ENCODE measurements at regions not wholly inside any gene's neighbourhood (a gene's known extent, or its start where the extent isn't known, plus 50 kb on each side); places are given as distances from the start of the nearest gene placed in this dataset.

- DNase-seq (ENCODE audit: low read depth), result no peak
Measured at GRCh38 chr2:7468955-7469354, 551.7 kb downstream of the RNF144A start.

GRCh38 chr2:7471185-7471584, 554.0 kb downstream of the RNF144A start:
- no peak for DNase-seq (ENCODE audit: low read depth)

DNA sequence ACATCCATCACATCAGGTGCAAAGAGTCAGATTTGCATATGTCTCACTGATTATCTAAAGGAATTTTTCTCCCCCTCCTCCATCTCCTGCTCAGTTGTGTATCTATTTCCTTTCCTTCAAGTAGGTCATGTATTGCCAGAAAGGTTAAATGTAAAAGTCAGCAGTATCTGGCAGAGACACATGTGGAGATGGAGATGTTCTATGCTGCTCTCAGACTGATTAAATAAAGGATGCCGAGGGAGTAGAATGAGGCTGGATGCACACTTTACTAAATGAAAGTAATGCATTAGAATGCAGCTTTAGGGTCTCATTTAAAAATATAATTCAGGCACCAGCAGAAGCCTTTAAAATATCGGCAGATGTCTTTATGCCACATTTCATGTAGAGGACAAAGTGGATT, 555.3 kb downstream of the RNF144A start:
- no peak for DNase-seq (ENCODE audit: low read depth)

- DNase-seq (ENCODE audit: low read depth), result no peak
Measured at GRCh38 chr2:7473135-7473771, 556.0 kb downstream of the RNF144A start.

- DNase-seq (ENCODE audit: low read depth), result no peak
Measured at GRCh38 chr2:7476371-7476770, 559.2 kb downstream of the RNF144A start.

DNA sequence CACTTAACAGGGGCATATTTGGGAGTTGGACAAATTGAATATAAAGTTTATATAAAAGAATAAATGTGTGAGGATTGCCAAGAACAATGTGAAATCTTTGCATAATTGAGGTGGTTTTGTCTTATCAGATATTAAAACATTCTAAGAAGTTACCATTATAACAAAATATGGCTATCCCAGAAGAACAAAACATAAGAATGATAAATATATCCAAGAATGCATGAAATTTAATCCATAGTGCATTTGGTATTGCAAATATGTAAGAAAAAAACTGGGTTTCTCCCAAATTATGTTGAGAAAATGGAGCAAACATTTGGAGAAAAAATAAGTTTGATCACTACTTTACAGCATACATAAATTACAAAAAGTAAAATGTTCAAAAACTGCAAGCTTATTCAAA, 562.4 kb downstream of the RNF144A start:
- no peak for DNase-seq (ENCODE audit: low read depth)

- DNase-seq (ENCODE audit: low read depth), result no peak
Measured at GRCh38 chr2:7480431-7480830, 563.2 kb downstream of the RNF144A start.

- DNase-seq (ENCODE audit: low read depth), result no peak
Measured at GRCh38 chr2:7490672-7491071, 573.5 kb downstream of the RNF144A start.

DNA sequence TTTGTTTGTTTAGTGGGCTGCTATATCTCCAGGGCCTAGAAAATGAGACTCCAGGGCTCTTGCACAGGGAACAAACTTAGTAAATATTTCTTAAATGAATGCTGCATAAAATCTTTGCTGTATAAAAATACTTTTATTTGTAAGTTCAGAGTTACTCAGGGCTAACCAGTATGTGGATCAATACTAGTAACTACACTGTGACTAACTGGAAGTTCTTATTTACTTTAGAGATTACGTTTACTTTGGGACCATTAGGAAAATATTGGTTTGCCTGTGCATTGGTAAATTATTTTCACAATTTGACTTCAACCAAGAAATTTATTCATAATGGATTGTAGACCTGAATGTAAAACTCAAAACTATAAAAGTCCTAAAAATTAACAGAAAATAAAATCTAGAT, 575.5 kb downstream of the RNF144A start:
- DNase-seq (ENCODE audit: low read depth), result no peak

DNA sequence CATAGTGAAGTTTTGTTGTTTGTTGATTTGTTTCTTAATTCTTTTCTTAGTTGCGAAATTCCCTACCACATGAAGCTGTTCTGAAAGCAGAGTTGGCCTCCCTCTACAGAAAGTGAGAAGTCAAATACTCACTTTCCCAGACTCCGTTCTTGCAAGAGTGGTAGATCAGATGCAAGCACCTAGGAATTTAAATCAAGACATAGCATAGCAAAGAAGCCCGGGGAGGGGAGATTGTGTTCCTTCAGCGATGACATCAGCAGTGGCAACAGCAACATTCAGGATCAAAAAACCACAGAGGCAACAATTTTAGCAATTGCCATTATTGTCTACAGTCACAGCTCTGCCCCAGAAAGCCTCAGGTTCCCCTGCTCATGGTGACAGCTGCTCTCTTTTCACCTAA, 580.0 kb downstream of the RNF144A start:
- no peak for DNase-seq (ENCODE audit: low read depth)

DNA sequence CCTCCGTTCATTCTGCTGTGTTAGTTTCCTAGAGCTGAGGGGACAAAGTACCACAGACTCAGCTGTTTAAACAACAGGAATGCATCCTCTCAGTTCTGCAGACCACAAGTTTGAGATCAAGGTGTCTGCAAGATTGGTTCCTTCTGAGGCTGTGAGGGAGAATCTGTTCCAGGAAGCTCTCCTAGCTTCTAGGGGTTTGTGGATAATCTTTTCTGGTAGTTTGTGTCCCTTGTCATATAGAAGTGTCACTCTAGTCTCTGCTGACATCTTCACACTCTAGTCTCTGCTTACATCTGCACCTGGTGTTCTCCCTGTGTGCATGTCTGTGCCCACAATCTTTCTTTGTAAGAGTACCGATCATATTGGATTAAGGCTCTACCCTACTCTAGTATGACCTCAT, 581.8 kb downstream of the RNF144A start:
- DNase-seq (ENCODE audit: low read depth), result no peak

- DNase-seq (ENCODE audit: low read depth), result no peak
Measured at GRCh38 chr2:7502336-7502735, 585.1 kb downstream of the RNF144A start.

DNA sequence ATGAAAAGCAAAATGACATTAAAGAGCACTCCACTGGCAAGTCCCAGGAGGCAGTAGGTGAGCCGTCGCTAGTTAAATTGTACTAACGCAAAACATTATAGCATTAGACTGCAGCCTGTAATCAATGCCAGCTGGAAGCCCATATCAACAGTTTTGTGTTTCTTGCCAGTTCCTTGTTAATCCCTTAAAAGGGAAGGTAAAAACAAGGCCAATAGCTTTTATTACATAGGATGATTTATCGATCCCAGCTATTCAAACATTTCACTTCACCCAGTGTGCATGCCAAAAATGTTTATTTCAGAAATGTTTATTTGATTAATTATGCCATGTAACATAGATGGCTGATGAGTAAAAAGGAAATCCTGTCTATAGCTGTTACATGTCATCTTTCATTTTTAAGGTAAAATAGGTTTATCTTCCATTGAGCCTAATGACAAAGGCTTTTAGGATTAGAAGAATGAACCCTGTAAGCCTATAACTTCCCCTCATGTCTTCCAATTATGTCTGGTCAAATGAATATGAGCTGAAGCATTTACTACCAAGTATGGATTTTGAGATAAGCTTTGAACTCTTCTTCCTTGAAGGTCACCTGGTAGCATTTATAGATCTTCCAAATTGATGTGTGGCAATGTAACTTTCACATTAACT, 591.2 kb downstream of the RNF144A start:
- DNase-seq (ENCODE audit: low read depth), result no peak

- DNase-seq (ENCODE audit: low read depth), result no peak
Measured at GRCh38 chr2:7510353-7510752, 593.1 kb downstream of the RNF144A start.

DNA sequence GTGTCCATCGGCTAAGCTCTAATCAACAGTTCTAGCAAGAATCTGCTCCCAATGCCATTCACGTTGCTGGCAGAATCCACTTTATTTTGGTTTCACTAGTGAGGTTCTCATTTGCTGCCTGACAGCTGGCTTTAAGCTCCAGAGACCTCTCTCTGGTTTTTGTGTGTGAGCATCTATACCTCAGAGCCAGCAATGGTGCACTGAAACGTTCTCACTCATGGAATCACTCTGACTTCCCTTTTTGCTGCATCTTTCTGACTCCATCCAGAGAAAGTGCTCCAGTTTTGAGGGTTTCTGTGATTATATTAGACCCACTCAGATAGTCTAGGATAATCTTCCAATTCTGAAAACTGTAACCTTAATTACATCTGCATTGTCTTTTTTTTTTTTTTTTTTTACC, 596.6 kb downstream of the RNF144A start:
- no peak for DNase-seq (ENCODE audit: low read depth)

- DNase-seq (ENCODE audit: low read depth), result no peak
Measured at GRCh38 chr2:7515327-7515726, 598.1 kb downstream of the RNF144A start.

DNA sequence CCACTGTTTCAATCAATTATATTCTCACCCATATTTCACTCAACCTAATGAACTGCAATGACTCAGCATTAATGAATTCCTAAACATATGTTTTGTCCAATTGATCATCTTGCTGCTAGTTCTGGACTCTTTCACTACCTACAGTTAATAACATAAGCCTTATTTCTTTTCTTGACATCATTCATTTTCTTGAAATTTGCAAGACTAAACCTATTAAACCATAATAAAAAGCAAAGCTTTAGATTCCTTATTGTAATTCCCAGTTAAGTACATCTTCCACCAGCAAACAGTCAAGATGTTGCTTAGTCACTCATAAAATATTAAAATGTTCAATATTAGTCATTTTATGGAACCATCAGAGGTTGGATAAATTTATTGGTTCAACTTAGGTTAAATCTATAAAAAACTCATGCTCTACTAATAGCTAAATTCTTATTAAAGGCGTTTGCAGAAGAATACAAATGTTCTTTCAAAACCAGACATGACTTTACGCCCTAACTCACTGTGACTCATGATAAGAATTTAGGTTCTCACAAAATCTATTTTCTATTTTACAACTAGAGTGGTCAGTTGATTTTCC, 599.4 kb downstream of the RNF144A start:
- no peak for DNase-seq (ENCODE audit: low read depth)

- no peak for DNase-seq (ENCODE audit: low read depth)
Measured at GRCh38 chr2:7517088-7517487, 599.9 kb downstream of the RNF144A start.

DNA sequence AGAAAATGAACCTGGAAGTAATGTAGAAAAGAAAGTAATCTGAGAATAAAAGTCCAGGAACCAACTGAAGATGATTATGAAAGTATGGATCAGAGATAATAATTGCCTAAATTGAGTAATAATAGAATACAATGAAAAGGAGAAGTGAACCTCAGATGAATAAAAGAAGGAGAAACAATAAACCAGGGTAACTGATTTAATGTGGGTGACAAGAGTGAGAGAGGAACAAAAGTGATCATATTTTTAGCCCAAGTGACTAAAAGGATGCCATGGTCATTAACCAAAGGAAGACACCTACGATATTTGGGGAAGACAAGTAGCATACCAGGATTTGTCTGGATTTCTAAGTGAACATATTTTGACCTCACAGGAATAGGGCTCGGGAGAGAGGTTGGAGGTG, 600.6 kb downstream of the RNF144A start:
- DNase-seq (ENCODE audit: low read depth), result no peak

DNA sequence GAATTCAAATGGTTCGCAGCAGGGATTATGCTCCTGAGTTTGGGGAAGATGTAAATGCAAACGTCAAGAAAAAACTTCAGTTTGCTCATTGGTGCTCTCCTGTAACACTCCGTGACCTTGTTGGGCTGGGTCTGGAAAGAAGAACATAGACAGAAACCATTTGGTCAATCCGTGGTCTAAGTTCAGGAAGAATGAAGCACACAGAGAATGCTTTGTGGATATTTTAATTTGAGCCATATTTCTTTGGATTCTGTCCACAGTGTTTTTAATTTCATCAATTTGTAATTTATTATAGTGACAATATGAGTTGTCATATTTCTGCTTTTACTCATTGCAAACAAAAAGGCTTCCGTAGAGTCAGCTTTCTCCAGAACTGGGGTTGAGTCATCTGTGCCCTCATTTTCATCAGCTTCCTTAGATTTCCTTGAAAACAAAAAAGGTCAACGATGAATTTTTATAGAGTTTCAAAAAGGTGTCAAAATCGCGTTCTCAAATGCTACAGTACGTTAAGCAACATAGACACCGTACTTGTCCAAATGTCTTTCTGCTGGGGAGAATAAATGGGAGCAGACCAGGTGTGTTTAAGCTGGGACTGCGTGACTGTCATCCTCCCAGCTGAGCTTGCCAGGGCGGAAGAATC, 606.4 kb downstream of the RNF144A start:
- no peak for DNase-seq (ENCODE audit: low read depth)

GRCh38 chr2:7524195-7524594, 607.0 kb downstream of the RNF144A start:
- no peak for DNase-seq (ENCODE audit: low read depth)

- no peak for DNase-seq (ENCODE audit: low read depth)
Measured at GRCh38 chr2:7525746-7526145, 608.5 kb downstream of the RNF144A start.

- no peak for DNase-seq (ENCODE audit: low read depth)
Measured at GRCh38 chr2:7527165-7527722, 610.0 kb downstream of the RNF144A start.

All from CMK (cell line).